ENCODE measurements at regions not wholly inside any gene's neighbourhood (a gene's known extent, or its start where the extent isn't known, plus 50 kb on each side); places are given as distances from the start of the nearest gene placed in this dataset.

- TF ChIP-seq EZH2 (IDR thresholded peaks at IDR 0.05; ENCODE audit: low read depth, low read length, severe bottlenecking) (no peak), RBBP5 (IDR thresholded peaks at IDR 0.05; ENCODE audit: borderline replicate concordance, low read depth, low read length) (no peak), EP300 (IDR thresholded peaks at IDR 0.05; ENCODE audit: borderline replicate concordance in 1 of 2, low read depth in 2 of 2, low read length in 2 of 2) (no peak), SRF (IDR thresholded peaks at IDR 0.05; ENCODE audit: low read depth, low read length) (no peak)
- TF ChIP-seq, protein P1, sequence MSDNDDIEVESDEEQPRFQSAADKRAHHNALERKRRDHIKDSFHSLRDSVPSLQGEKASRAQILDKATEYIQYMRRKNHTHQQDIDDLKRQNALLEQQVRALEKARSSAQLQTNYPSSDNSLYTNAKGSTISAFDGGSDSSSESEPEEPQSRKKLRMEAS (IDR thresholded peaks at IDR 0.05): no peak
Measured at GRCh38 chr4:170698334-170698733, 608.6 kb upstream of the AADAT start.
